ENCODE measurements at regions not wholly inside any gene's neighbourhood (a gene's known extent, or its start where the extent isn't known, plus 50 kb on each side); places are given as distances from the start of the nearest gene placed in this dataset.

DNA sequence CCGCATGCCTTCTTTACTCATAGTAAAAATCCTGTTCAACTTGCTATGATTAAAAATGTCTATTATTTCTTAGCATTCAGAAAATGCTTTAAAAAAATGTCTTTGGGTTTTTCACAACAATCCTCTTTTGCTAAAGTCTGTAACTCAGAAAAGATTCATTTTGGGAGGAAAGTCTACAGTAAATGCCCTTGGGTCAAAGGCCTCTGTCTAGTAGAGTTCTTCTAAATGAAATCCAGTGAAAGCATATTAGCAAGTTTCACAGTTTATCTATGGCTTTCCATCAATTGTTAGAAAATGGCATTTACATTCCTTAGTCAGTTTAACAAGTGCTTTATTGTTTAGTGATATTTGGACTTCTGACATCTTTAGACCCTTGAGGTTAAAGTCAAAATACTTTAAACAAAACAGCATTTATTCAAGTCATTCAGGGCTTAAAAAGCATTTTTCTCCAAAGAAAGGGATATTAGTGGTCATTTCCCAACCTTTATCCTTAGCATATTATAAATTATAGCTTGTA lies 137.1 kb upstream of the TARS1 start:
- no peak for DNase-seq

DNA sequence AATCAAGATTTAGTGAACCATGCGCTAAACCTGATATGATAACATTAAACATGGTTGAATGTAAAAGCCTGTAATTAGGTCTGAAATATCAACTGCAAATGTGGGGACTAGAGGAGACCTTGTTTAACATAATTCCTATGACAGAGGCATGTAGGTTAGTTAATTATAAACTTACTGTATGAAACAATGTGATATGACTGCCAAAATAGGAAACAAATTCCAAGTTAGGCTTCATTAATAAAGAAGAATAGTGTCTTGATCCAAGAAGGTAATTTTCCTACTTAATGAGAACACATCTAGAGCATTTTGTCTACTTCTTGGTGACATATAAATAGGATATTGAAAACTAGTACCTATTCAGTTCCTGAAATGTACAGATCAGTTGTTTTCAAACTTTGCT lies 136.2 kb upstream of the TARS1 start:
- no peak for DNase-seq

- DNase-seq: no peak
Observed at GRCh38 chr5:33305572-33305971, 135.2 kb upstream of the TARS1 start.

GRCh38 chr5:33306758-33307157 lies 134.0 kb upstream of the TARS1 start:
- no peak for DNase-seq

GRCh38 chr5:33308586-33308985 lies 132.2 kb upstream of the TARS1 start:
- no peak for DNase-seq

- DNase-seq: no peak
Observed at GRCh38 chr5:33309068-33309467, 131.7 kb upstream of the TARS1 start.

GRCh38 chr5:33309536-33310345 lies 131.0 kb upstream of the TARS1 start:
- no peak for DNase-seq

GRCh38 chr5:33310451-33310850 lies 130.3 kb upstream of the TARS1 start:
- DNase-seq: no peak

GRCh38 chr5:33311893-33312292 lies 128.9 kb upstream of the TARS1 start:
- no peak for DNase-seq

DNA sequence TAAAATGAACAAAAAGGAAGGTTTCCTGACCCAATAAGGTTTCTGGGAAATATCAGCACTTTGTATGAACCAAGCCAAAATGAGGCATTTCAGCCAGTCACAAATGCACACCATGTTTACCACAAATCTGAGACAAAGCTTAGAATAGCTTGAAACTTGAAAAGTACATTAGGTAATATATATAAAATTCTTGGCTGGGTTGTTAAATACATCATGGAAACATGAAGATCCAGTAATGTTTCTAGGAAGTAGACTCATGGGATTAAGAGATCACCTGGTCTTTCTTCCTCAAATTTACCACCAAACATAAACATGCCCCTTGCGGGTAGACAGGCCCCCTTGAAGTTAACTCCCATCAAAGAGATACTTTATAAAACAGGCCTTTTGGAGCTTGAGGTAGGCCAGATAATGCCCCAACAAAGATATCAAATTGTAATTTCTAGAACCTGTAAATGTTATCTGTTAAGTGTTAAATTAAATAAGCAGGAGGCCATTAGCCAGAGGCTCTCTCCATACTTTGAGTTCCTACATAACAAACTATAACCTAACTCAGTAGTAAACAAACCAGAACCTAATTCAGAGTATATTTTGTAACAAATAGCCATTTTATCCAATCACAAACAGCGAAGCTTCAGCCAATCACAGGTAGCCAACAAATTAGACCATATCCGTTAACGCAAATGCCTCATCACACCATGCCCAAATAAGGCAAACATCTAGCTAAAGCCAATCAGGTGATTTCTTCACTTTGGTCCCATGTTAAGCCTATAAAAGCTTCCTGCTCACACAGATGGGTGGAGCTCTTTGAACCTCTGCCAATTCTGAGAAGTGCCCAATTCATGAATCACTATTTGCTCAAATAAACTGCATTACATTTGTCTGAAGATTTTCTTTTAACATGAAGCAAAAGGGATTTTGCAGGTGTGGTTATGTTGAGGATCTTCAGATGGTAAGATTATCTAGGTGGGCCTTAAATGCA lies 127.9 kb upstream of the TARS1 start:
- no peak for DNase-seq

DNA sequence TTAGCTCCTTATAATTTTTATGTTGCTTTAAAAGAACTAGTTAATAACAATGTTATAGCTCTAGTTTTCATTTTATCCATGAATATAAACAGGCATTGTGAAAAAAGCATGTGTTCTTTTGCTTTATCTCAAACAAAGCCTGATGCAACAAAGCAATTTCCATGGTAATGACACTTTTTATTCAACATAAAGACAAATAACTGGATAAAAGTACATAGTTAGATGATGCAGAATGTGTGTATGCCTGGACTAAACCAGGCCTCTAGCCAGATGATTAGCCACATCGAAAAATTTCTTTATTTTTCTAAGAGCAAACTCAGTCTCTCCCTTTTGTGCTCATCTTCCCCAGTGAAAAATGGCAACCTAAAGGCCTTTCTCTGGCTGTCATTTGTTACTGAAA lies 125.6 kb upstream of the TARS1 start:
- DNase-seq: no peak

DNA sequence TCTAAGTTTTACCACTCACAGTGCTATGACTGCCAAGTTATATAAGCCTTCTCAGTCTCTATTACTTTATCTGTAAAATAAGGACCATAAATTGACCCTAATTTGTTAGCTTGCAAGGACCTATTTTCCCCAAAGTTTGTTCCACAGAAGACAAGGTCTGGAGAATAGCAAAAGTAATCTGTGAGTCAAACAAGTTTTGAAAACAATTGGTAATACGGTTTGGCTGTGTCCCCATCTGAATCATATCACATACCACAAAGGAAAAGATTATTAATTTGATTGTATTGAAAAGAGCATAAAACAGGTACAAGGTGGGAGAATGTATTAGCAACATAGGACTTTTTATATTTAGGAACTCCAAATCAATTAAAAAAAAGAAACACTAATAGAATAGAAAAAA lies 124.0 kb upstream of the TARS1 start:
- DNase-seq: no peak

- DNase-seq: no peak
Observed at GRCh38 chr5:33317271-33317670, 123.5 kb upstream of the TARS1 start.

- no peak for DNase-seq
Observed at GRCh38 chr5:33319151-33319550, 121.6 kb upstream of the TARS1 start.

GRCh38 chr5:33319841-33320240 lies 120.9 kb upstream of the TARS1 start:
- no peak for DNase-seq

- DNase-seq: no peak
Observed at GRCh38 chr5:33321026-33321425, 119.7 kb upstream of the TARS1 start.

- no peak for DNase-seq
Observed at GRCh38 chr5:33322632-33323031, 118.1 kb upstream of the TARS1 start.

GRCh38 chr5:33324667-33325307 lies 116.0 kb upstream of the TARS1 start:
- no peak for DNase-seq

DNA sequence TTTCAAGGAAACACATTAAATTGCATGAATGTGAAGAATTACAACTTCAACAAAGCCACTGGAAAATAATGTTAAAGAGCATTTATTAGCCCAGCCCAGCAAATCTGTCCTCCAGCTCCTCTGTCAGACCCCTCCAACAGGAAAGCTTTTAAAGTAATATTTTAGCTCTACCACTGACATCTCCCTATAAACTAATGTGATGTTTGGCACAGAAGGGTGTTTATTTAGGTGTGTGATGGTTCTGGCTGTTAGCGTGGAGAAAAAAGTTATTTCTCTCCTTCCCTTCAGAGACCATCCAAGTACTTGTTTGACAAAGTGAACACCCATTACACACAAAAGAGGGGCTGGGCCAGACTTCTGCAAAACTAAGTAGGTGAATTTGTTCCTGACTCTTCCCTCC lies 111.9 kb upstream of the TARS1 start:
- DNase-seq: no peak

- no peak for DNase-seq
Observed at GRCh38 chr5:33329891-33330290, 110.9 kb upstream of the TARS1 start.

DNA sequence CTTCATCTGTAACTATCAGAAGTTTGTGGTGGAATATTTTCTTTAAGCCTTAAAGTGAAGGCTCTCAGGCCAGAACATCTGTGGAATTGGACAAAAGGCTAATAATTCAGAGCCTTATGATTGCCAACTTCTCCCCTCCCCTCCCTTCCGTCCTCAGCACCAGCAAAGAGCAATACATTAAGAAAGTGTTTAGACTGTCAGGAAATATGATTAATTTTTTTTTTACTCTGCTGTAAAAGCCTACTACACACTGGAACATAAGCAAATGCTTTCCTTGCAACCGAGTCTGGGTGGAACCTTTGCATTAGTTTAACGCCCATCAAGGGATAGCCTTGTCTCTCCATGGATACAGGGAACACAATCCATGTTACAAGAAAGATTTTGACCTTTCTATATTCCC lies 110.3 kb upstream of the TARS1 start:
- no peak for DNase-seq

GRCh38 chr5:33330992-33331391 lies 109.8 kb upstream of the TARS1 start:
- DNase-seq: no peak

DNA sequence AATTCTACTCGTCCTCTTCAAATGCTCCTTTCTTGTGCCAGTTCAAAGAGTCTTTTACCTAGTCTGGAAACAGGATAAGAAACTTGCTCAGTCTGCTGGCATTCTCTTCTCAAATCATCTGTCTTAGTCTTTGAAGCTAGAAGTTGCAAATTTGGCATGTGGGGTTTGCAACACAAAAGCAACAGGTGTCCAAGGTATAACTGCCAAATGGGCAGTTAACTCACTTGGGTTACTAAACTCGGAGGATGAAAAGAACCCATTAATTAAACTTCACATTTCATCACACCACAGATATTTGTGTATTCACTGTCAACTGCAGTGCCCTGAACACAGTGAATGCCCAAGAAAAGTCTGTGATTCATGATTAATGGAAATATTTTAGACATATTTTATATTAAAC lies 108.0 kb upstream of the TARS1 start:
- DNase-seq: no peak
